HCT116 (cell line): ENCODE measurements at regions not wholly inside any gene's neighbourhood (a gene's known extent, or its start where the extent isn't known, plus 50 kb on each side); places are given as distances from the start of the nearest gene placed in this dataset.

ENCODE experiments used
- ATAC-seq: fragments of 200-7000 bp; cut with Tn5 transposase; 2 replicates; pipeline ENCODE4 v1.9.1; 2020; ENCODE audit warnings: mild to moderate bottlenecking, moderate library complexity
- BruUV-seq: library from RNA; stranded (reverse); fragments of 400-500 nt; replicated peaks from 2 replicates; lab custom pipeline; 2021; lab: Mats Ljungman, UMichigan
- CTCF ChIA-PET: fragments of 300-600 bp; sonication (Branson Sonifier 250); formaldehyde crosslinking; loops from one replicate; lab custom pipeline; 2021; ENCODE audit warnings: antibody characterized with exemption; lab: Charles Lee
- POLR2A ChIA-PET: fragments of 300-600, 350-600 bp; sonication (Branson Sonifier 250); formaldehyde crosslinking; loops from one replicate; lab custom pipeline; 2021; ENCODE audit warnings: antibody characterized with exemption; lab: Charles Lee
- RAD21 ChIA-PET, 2 experiments: fragments of 300-600 bp; sonication (Branson Sonifier 250); formaldehyde crosslinking; loops; one replicate each; lab custom pipeline; 2023; ENCODE audit warnings: low total read pairs in 2 of 2; ENCODE audit not compliant: uncharacterized antibody in 2 of 2, unreplicated experiment in 2 of 2, low non-redundant PET in 1 of 2; lab: Charles Lee
- DNase-seq: peaks from one replicate; pipeline ENCODE4 v3.0.0-alpha.2; 2010; ENCODE audit warnings: low read depth, low spot score
- H2AFZ ChIP-seq: fragments of 200-600 bp; shearing (Covaris generic), sonication (generic); 2 replicates; pipeline ENCODE4 v1.6.1; 2017; ENCODE audit warnings: low read depth, mixed run types, mixed read lengths, antibody characterized with exemption, low read length; ENCODE audit not compliant: poor library complexity, severe bottlenecking
- H3K27ac ChIP-seq: 2 replicates; pipeline ENCODE4 v1.5.1; 2012; ENCODE audit warnings: low read depth, low read length
- H3K27me3 ChIP-seq: fragments of 200-600 bp; sonication (generic); 2 replicates; pipeline ENCODE4 v1.6.1; 2016; ENCODE audit warnings: mixed run types, low read length, mixed read lengths; ENCODE audit not compliant: insufficient read depth
- H3K36me3 ChIP-seq, 2 experiments: fragments of 200-500 bp in 1 of 2; fragments of 200-600 bp in 1 of 2; sonication (Bioruptor generic) in 1 of 2; sonication (generic) in 1 of 2; 2 replicates each; pipeline versions ENCODE4 v1.5.1 to v1.6.1; 2014 to 2016; ENCODE audit warnings: low read length in 2 of 2, inconsistent platforms in 1 of 2, mixed read lengths in 1 of 2, mixed run types in 1 of 2; ENCODE audit not compliant: insufficient read depth in 2 of 2, control insufficient read depth in 1 of 2
- H3K4me1 ChIP-seq, 2 experiments: fragments of 200-600 bp in 1 of 2; sonication (generic) in 1 of 2; 2 replicates each; pipeline versions ENCODE4 v1.5.1 to v1.6.1; 2012 to 2017; ENCODE audit warnings: low read length in 2 of 2, inconsistent platforms in 1 of 2, mild to moderate bottlenecking in 1 of 2, mixed read lengths in 1 of 2, mixed run types in 1 of 2, moderate library complexity in 1 of 2; ENCODE audit not compliant: insufficient read depth in 2 of 2, control insufficient read depth in 1 of 2
- H3K4me2 ChIP-seq: fragments of 200-600 bp; sonication (generic); 2 replicates; pipeline ENCODE4 v1.6.1; 2017; ENCODE audit warnings: mixed run types, low read length, mixed read lengths
- H3K4me3 ChIP-seq, 2 experiments: fragments of 200-600 bp in 1 of 2; sonication (generic) in 1 of 2; replicated peaks in 1 of 2; 2 replicates each; pipeline ENCODE4 v1.5.1; 2011 to 2016; ENCODE audit warnings: low read length in 2 of 2, control low read depth in 1 of 2, low read depth in 1 of 2, mild to moderate bottlenecking in 1 of 2, mixed read lengths in 1 of 2, mixed run types in 1 of 2
- H3K79me2 ChIP-seq: fragments of 200-600 bp; sonication (generic); 2 replicates; pipeline ENCODE4 v1.6.1; 2017; ENCODE audit warnings: mild to moderate bottlenecking, mixed run types, low read length, moderate library complexity, mixed read lengths; ENCODE audit not compliant: insufficient read depth
- H3K9ac ChIP-seq: fragments of 200-600 bp; sonication (generic); 2 replicates; pipeline ENCODE4 v1.6.1; 2016; ENCODE audit warnings: low read length, mixed read lengths
- H3K9me2 ChIP-seq: fragments of 200-600 bp; sonication (generic), shearing (Covaris generic); 2 replicates; pipeline ENCODE4 v1.6.1; 2017; ENCODE audit warnings: mixed run types, mild to moderate bottlenecking, moderate library complexity; ENCODE audit not compliant: insufficient read depth
- H3K9me3 ChIP-seq, 2 experiments: fragments of 200-500 bp in 1 of 2; fragments of 200-600 bp in 1 of 2; sonication (Bioruptor generic) in 1 of 2; sonication (generic) in 1 of 2; 2 replicates each; pipeline ENCODE4 v1.6.1; 2014 to 2017; ENCODE audit warnings: low read length in 2 of 2, mixed read lengths in 2 of 2, inconsistent platforms in 1 of 2, low read depth in 1 of 2, mild to moderate bottlenecking in 1 of 2, mixed run types in 1 of 2, moderate library complexity in 1 of 2; ENCODE audit not compliant: control insufficient read depth in 1 of 2, insufficient read depth in 1 of 2
- H4K20me1 ChIP-seq: fragments of 200-600 bp; sonication (generic), shearing (Covaris generic); 2 replicates; pipeline ENCODE4 v1.6.1; 2017; ENCODE audit warnings: mixed run types, mild to moderate bottlenecking, moderate library complexity; ENCODE audit not compliant: insufficient read depth
- ATF3 ChIP-seq: IDR thresholded peaks from 2 replicates; pipeline ENCODE4 v1.6.1; 2012
- CBX3 ChIP-seq: IDR thresholded peaks from 2 replicates; pipeline ENCODE4 v1.6.1; 2012; ENCODE audit warnings: low read depth
- EGR1 ChIP-seq: IDR thresholded peaks from 2 replicates; pipeline ENCODE4 v1.6.1; 2012; ENCODE audit warnings: low read depth
- ELF1 ChIP-seq: IDR thresholded peaks from 2 replicates; pipeline ENCODE4 v1.6.1; 2012; ENCODE audit warnings: low read depth, borderline replicate concordance
- POLR2AphosphoS5 ChIP-seq: IDR thresholded peaks from 2 replicates; pipeline ENCODE4 v1.6.1; 2011; ENCODE audit warnings: mild to moderate bottlenecking, low read depth, low read length, moderate library complexity
- SP1 ChIP-seq: IDR thresholded peaks from 2 replicates; pipeline ENCODE4 v1.6.1; 2012; ENCODE audit warnings: low read depth
- YY1 ChIP-seq: IDR thresholded peaks from 2 replicates; pipeline ENCODE4 v1.6.1; 2011; ENCODE audit warnings: low read length, low read depth, moderate library complexity, mild to moderate bottlenecking; ENCODE audit not compliant: insufficient replicate concordance; ENCODE audit errors: extremely low read depth
- ZFX ChIP-seq: fragments of 450-650 bp; IDR thresholded peaks from 2 replicates; pipeline ENCODE4 v1.6.1; 2017
- intact Hi-C: fragments of 100-400 bp; cut with micrococcal nuclease; formaldehyde crosslinking; loops from 2 replicates; pipeline ENCODE4 v1.10.0; 2022
- TF ChIP-seq, protein P1 (sequence below): IDR thresholded peaks from 2 replicates; pipeline ENCODE4 v1.6.1; 2012

GRCh38 chr5:40405230-40405629, 274.5 kb upstream of the PTGER4 start:
- POLR2A ChIA-PET: no interaction called here
- RAD21 ChIA-PET: no interaction called here
- BruUV-seq: no TSS peak
- H3K9me2 ChIP-seq: no peaks in the 10 kb centered on the region
- H3K36me3 ChIP-seq: no peaks in the 10 kb centered on the region
- no peaks in the 10 kb centered on the region for H3K27me3 ChIP-seq
- intact Hi-C loops: no loop called here
- DNase-seq: no peak
- H3K4me3 ChIP-seq: no peak overlapping the region
- no peak overlapping the region for H2AFZ ChIP-seq
- no peaks in the 10 kb centered on the region for H3K9me3 ChIP-seq
- TF ChIP-seq ATF3 (no peak), CBX3 (no peak), ELF1 (no peak), YY1 (no peak), POLR2AphosphoS5 (no peak), SP1 (no peak)
- H3K4me1 ChIP-seq: peaks cover under 1 to 6% of the 10 kb centered on the region in 2 experiments; a peak in 1 of 4 replicates
- no peak overlapping the region for H3K9ac ChIP-seq
- H4K20me1 ChIP-seq: no peaks in the 10 kb centered on the region
- CTCF ChIA-PET: no interaction called here
- H3K4me2 ChIP-seq: no peak overlapping the region
- no peak overlapping the region for H3K27ac ChIP-seq
- H3K79me2 ChIP-seq: no peaks in the 10 kb centered on the region
- no peak for ATAC-seq

GRCh38 chr5:40404613-40405012, 275.1 kb upstream of the PTGER4 start:
- no peak overlapping the region for H3K4me3 ChIP-seq
- no peak for DNase-seq
- H3K27ac ChIP-seq: no peak overlapping the region
- H3K4me1 ChIP-seq: peaks cover 0 to 6% of the 10 kb centered on the region in 2 experiments; a peak in 1 of 4 replicates
- TF ChIP-seq, protein P1, sequence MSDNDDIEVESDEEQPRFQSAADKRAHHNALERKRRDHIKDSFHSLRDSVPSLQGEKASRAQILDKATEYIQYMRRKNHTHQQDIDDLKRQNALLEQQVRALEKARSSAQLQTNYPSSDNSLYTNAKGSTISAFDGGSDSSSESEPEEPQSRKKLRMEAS: no peak
- TF ChIP-seq YY1 (no peak), ZFX (no peak), ATF3 (no peak), EGR1 (no peak)
- POLR2A ChIA-PET: no interaction called here
- no peaks in the 10 kb centered on the region for H3K9me2 ChIP-seq
- H3K4me2 ChIP-seq: no peak overlapping the region
- no peaks in the 10 kb centered on the region for H3K79me2 ChIP-seq
- CTCF ChIA-PET: no interaction called here
- intact Hi-C loops: no loop called here
- no peaks in the 10 kb centered on the region for H3K27me3 ChIP-seq
- no peaks in the 10 kb centered on the region for H3K9me3 ChIP-seq
- no peaks in the 10 kb centered on the region for H3K36me3 ChIP-seq
- no peaks in the 10 kb centered on the region for H4K20me1 ChIP-seq
- H3K9ac ChIP-seq: no peak overlapping the region
- no peak for ATAC-seq
- no TSS peak for BruUV-seq
- RAD21 ChIA-PET: no interaction called here
- no peak overlapping the region for H2AFZ ChIP-seq
